IgD-negative memory B cell (primary cell): ENCODE measurements at regions not wholly inside any gene's neighbourhood (a gene's known extent, or its start where the extent isn't known, plus 50 kb on each side); places are given as distances from the start of the nearest gene placed in this dataset.

Experiments used
- H3K27ac Mint-ChIP-seq, 3 donors: one replicate each; pipeline ENCODE4 v1.8.0; 2020 to 2022; ENCODE audit warnings: mild to moderate bottlenecking in 3 of 3, mixed read lengths in 3 of 3, moderate library complexity in 1 of 3
- H3K27me3 Mint-ChIP-seq: one replicate; pipeline ENCODE4 v1.8.0; 2021; ENCODE audit warnings: mixed read lengths
- H3K36me3 Mint-ChIP-seq: one replicate; pipeline ENCODE4 v1.8.0; 2020; ENCODE audit warnings: mild to moderate bottlenecking, mixed read lengths
- H3K4me1 Mint-ChIP-seq, 3 donors: one replicate each; pipeline ENCODE4 v1.8.0; 2020 to 2022; ENCODE audit warnings: mixed read lengths in 3 of 3, mild to moderate bottlenecking in 1 of 3
- H3K4me3 Mint-ChIP-seq, 4 donors: one replicate each; pipeline ENCODE4 v1.8.0; 2020 to 2022; ENCODE audit warnings: mild to moderate bottlenecking in 4 of 4, mixed read lengths in 4 of 4, moderate library complexity in 3 of 4
- H3K9me3 Mint-ChIP-seq, 3 donors: one replicate each; pipeline ENCODE4 v1.8.0; 2020 to 2021; ENCODE audit warnings: mixed read lengths in 3 of 3, mild to moderate bottlenecking in 1 of 3

GRCh38 chr7:125154930-125155329 is 225.3 kb upstream of the POT1 start:
- H3K36me3 Mint-ChIP-seq, result no peaks in the 10 kb centered on the region
- no peaks in the 10 kb centered on the region for H3K27me3 Mint-ChIP-seq
- H3K4me1 Mint-ChIP-seq, result no peaks in the 10 kb centered on the region
- no peak overlapping the region for H3K27ac Mint-ChIP-seq
- no peak overlapping the region for H3K4me3 Mint-ChIP-seq
- peaks cover 0 to 9% (median 3%) of the 10 kb centered on the region in 3 donors for H3K9me3 Mint-ChIP-seq

- H3K27me3 Mint-ChIP-seq, result no peaks in the 10 kb centered on the region
- no peak overlapping the region for H3K4me3 Mint-ChIP-seq
Measured at GRCh38 chr7:125149151-125149550, 219.5 kb upstream of the POT1 start.

DNA sequence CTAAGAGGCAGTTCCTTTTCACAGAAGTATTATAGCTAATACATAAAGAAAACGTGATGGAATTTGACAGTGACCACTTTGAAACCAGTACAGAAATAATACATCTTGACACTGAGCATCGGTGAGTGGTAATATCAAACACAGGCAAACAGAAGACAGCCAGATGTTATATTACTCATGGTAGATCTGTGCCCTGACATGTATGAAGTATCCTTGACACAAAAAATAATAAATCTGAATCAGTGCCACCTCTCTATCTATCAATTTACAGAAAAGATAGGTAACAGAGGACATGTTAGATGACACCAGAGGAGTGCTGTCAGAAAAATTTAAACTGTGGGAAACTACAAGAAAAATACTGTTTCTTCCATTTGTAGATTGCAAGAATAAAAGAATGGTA is 217.4 kb upstream of the POT1 start:
- Mint-ChIP-seq H3K27ac (no peak overlapping the region), H3K4me1 (no peaks in the 10 kb centered on the region)

More at GRCh38 chr7:125149151-125149550, 219.5 kb upstream of the POT1 start:
- Mint-ChIP-seq H3K27ac (no peak overlapping the region), H3K36me3 (no peaks in the 10 kb centered on the region), H3K9me3 (no peaks in the 10 kb centered on the region), H3K4me1 (no peaks in the 10 kb centered on the region)

GRCh38 chr7:125136755-125137532 is 207.3 kb upstream of the POT1 start:
- peaks cover 0 to 3% (median 0%) of the 10 kb centered on the region in 3 donors for H3K9me3 Mint-ChIP-seq
- H3K4me3 Mint-ChIP-seq, result no peak overlapping the region
- no peaks in the 10 kb centered on the region for H3K27me3 Mint-ChIP-seq
- no peak overlapping the region for H3K27ac Mint-ChIP-seq
- H3K36me3 Mint-ChIP-seq, result no peaks in the 10 kb centered on the region
- no peaks in the 10 kb centered on the region for H3K4me1 Mint-ChIP-seq

More for the DNA sequence above, 217.4 kb upstream of the POT1 start:
- H3K9me3 Mint-ChIP-seq, result no peaks in the 10 kb centered on the region
- H3K36me3 Mint-ChIP-seq, result no peaks in the 10 kb centered on the region
- no peaks in the 10 kb centered on the region for H3K27me3 Mint-ChIP-seq
- no peak overlapping the region for H3K4me3 Mint-ChIP-seq

GRCh38 chr7:125136341-125136740 is 206.7 kb upstream of the POT1 start:
- H3K9me3 Mint-ChIP-seq, result peaks cover 0 to 3% (median 0%) of the 10 kb centered on the region in 3 donors
- H3K4me1 Mint-ChIP-seq, result no peaks in the 10 kb centered on the region
- H3K36me3 Mint-ChIP-seq, result no peaks in the 10 kb centered on the region
- no peaks in the 10 kb centered on the region for H3K27me3 Mint-ChIP-seq
- H3K27ac Mint-ChIP-seq, result no peak overlapping the region
- no peak overlapping the region for H3K4me3 Mint-ChIP-seq

GRCh38 chr7:125130173-125130572 is 200.5 kb upstream of the POT1 start:
- H3K4me1 Mint-ChIP-seq, result no peaks in the 10 kb centered on the region
- H3K36me3 Mint-ChIP-seq, result no peaks in the 10 kb centered on the region
- H3K9me3 Mint-ChIP-seq, result peaks cover 0 to 3% (median 0%) of the 10 kb centered on the region in 3 donors
- no peaks in the 10 kb centered on the region for H3K27me3 Mint-ChIP-seq
- H3K27ac Mint-ChIP-seq, result no peak overlapping the region
- H3K4me3 Mint-ChIP-seq, result no peak overlapping the region

GRCh38 chr7:125127304-125127703 is 197.7 kb upstream of the POT1 start:
- Mint-ChIP-seq H3K27me3 (no peaks in the 10 kb centered on the region), H3K4me3 (no peak overlapping the region), H3K9me3 (peaks cover 3 to 5% (median 3%) of the 10 kb centered on the region in 3 donors), H3K27ac (no peak overlapping the region), H3K4me1 (no peaks in the 10 kb centered on the region), H3K36me3 (no peaks in the 10 kb centered on the region)

- H3K9me3 Mint-ChIP-seq, result peaks cover 3 to 5% (median 3%) of the 10 kb centered on the region in 3 donors
- no peaks in the 10 kb centered on the region for H3K4me1 Mint-ChIP-seq
- H3K27me3 Mint-ChIP-seq, result no peaks in the 10 kb centered on the region
- no peak overlapping the region for H3K27ac Mint-ChIP-seq
- no peaks in the 10 kb centered on the region for H3K36me3 Mint-ChIP-seq
- H3K4me3 Mint-ChIP-seq, result no peak overlapping the region
Measured at GRCh38 chr7:125126376-125126775, 196.8 kb upstream of the POT1 start.

DNA sequence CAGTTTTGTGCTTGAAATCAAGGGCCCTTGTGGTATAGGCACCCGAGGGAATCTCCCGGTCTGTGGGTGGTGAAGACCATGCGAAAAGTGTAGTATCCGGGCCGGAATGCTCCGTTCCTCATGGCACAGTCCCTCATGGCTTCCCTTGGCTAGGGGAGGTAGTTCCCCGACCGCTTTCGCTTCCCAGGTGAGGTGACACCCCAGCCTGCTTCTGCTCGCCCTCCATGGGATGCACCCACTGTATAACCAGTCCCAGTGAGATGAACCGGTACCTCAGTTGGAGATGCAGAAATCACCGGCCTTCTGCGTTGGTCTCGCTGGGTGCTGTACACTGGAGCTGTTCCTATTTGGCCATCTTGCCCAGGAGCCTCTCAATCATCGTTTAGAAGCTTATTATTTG is 195.7 kb upstream of the POT1 start:
- no peaks in the 10 kb centered on the region for H3K27me3 Mint-ChIP-seq
- H3K9me3 Mint-ChIP-seq, result peaks cover 3 to 5% (median 3%) of the 10 kb centered on the region in 3 donors

GRCh38 chr7:125122173-125122572 is 192.5 kb upstream of the POT1 start:
- H3K4me3 Mint-ChIP-seq, result no peak overlapping the region
- H3K4me1 Mint-ChIP-seq, result no peaks in the 10 kb centered on the region
- peaks cover 3 to 5% (median 3%) of the 10 kb centered on the region in 3 donors for H3K9me3 Mint-ChIP-seq

More for the DNA sequence above, 195.7 kb upstream of the POT1 start:
- Mint-ChIP-seq H3K36me3 (no peaks in the 10 kb centered on the region), H3K4me1 (no peaks in the 10 kb centered on the region), H3K4me3 (no peak overlapping the region), H3K27ac (no peak overlapping the region)

GRCh38 chr7:125119559-125120115 is 190.0 kb upstream of the POT1 start:
- Mint-ChIP-seq H3K27ac (no peak overlapping the region), H3K9me3 (peaks cover 3 to 5% (median 3%) of the 10 kb centered on the region in 3 donors), H3K4me1 (no peaks in the 10 kb centered on the region), H3K27me3 (no peaks in the 10 kb centered on the region), H3K4me3 (no peak overlapping the region), H3K36me3 (no peaks in the 10 kb centered on the region)

More at GRCh38 chr7:125122173-125122572, 192.5 kb upstream of the POT1 start:
- Mint-ChIP-seq H3K27ac (no peak overlapping the region), H3K36me3 (no peaks in the 10 kb centered on the region), H3K27me3 (no peaks in the 10 kb centered on the region)

GRCh38 chr7:125118444-125118843 is 188.8 kb upstream of the POT1 start:
- Mint-ChIP-seq H3K4me1 (no peaks in the 10 kb centered on the region), H3K9me3 (peaks cover 0 to 3% (median under 1%) of the 10 kb centered on the region in 3 donors), H3K4me3 (no peak overlapping the region), H3K36me3 (no peaks in the 10 kb centered on the region), H3K27ac (no peak overlapping the region), H3K27me3 (no peaks in the 10 kb centered on the region)

GRCh38 chr7:125112850-125113249 is 183.2 kb upstream of the POT1 start:
- Mint-ChIP-seq H3K4me1 (no peaks in the 10 kb centered on the region), H3K27me3 (no peaks in the 10 kb centered on the region), H3K36me3 (no peaks in the 10 kb centered on the region), H3K9me3 (peaks cover 4 to 5% (median 4%) of the 10 kb centered on the region in 3 donors), H3K4me3 (no peak overlapping the region), H3K27ac (no peak overlapping the region)

- Mint-ChIP-seq H3K4me3 (no peak overlapping the region), H3K36me3 (peaks cover 1% of the 10 kb centered on the region), H3K9me3 (peaks cover 0 to 6% (median 3%) of the 10 kb centered on the region in 3 donors), H3K4me1 (no peaks in the 10 kb centered on the region), H3K27ac (no peak overlapping the region), H3K27me3 (peaks cover 2% of the 10 kb centered on the region)
Measured at GRCh38 chr7:125099519-125099918, 169.9 kb upstream of the POT1 start.

DNA sequence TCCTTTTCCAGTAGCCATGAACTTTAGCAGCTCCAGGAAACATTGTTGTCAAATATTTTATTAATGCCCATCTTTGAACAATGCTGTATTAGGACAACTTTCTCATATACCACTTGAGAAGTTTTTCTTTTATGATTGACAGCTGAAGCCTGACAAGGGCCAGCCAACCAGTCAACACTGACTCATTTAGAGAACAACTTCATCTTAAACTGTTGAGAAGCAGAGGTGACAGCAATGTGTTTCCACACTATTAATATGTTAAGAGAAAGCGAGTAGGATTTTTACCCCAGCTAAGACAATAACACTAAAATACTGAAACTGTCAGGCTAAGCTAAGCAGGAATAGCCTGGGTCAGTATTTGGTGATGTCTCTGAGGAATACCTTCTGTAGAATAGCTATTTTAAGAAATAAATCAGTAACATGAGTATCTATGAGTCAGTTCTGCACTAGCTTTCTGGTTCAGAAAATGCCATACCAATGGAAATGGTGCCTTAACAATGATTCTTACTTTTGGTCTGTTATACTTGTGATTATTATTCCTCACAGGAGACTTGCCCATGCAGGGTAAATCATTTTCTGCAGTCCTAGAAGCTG is 168.8 kb upstream of the POT1 start:
- peaks cover 2% of the 10 kb centered on the region for H3K27me3 Mint-ChIP-seq
- no peaks in the 10 kb centered on the region for H3K4me1 Mint-ChIP-seq
- peaks cover 0 to 2% (median 0%) of the 10 kb centered on the region in 3 donors for H3K9me3 Mint-ChIP-seq
- no peak overlapping the region for H3K4me3 Mint-ChIP-seq
- H3K27ac Mint-ChIP-seq, result no peak overlapping the region
- peaks cover 1% of the 10 kb centered on the region for H3K36me3 Mint-ChIP-seq
